ENCODE measurements at regions not wholly inside any gene's neighbourhood (a gene's known extent, or its start where the extent isn't known, plus 50 kb on each side); places are given as distances from the start of the nearest gene placed in this dataset.

- no peak for TF ChIP-seq NR2C2 (CRISPR knock-in tag; IDR thresholded peaks at IDR 0.05)
- no peak for TF ChIP-seq PREB (CRISPR knock-in tag; IDR thresholded peaks at IDR 0.05; ENCODE audit: borderline replicate concordance)
- no peak for TF ChIP-seq CTCF (IDR thresholded peaks at IDR 0.05)
- TF ChIP-seq TP53 (CRISPR knock-in tag; IDR thresholded peaks at IDR 0.05), result no peak
- no peak for TF ChIP-seq ZBTB21 (CRISPR knock-in tag; IDR thresholded peaks at IDR 0.05; ENCODE audit: borderline replicate concordance)
- no peak for TF ChIP-seq RELA (CRISPR knock-in tag; IDR thresholded peaks at IDR 0.05; ENCODE audit: borderline replicate concordance)
- TF ChIP-seq ZNF512 (CRISPR knock-in tag; IDR thresholded peaks at IDR 0.05; ENCODE audit: borderline replicate concordance), result no peak
- no peak for TF ChIP-seq ZSCAN18 (CRISPR knock-in tag; IDR thresholded peaks at IDR 0.05)
- TF ChIP-seq FOXJ3 (CRISPR knock-in tag; IDR thresholded peaks at IDR 0.05; ENCODE audit: borderline replicate concordance), result no peak
- POLR2A ChIA-PET, result no interaction called here
- H3K27ac Mint-ChIP-seq, result no peak overlapping the region
- H3K27me3 Mint-ChIP-seq (ENCODE audit: low read depth), result peaks cover 6% of the 10 kb centered on the region
- H3K9me3 Mint-ChIP-seq, result no peaks in the 10 kb centered on the region
- DNase-seq (ENCODE audit: low spot score), result no peak
- H3K36me3 Mint-ChIP-seq, result no peaks in the 10 kb centered on the region
- no peak overlapping the region for H3K4me3 Mint-ChIP-seq
- no peaks in the 10 kb centered on the region for H3K4me1 Mint-ChIP-seq
- no peak for ATAC-seq
- CTCF ChIA-PET, result no interaction called here
These were observed 489.7 kb upstream of the RGS18 start for GRCh38 chr1:191668525-191668924.

GRCh38 chr1:191669629-191670028 lies 488.6 kb upstream of the RGS18 start:
- Mint-ChIP-seq H3K4me1 (no peaks in the 10 kb centered on the region), H3K27me3 (ENCODE audit: low read depth) (peaks cover 6% of the 10 kb centered on the region), H3K4me3 (no peak overlapping the region), H3K9me3 (no peaks in the 10 kb centered on the region), H3K27ac (no peak overlapping the region), H3K36me3 (no peaks in the 10 kb centered on the region)
- ChIA-PET POLR2A (no interaction called here), CTCF (no interaction called here)
- ATAC-seq, result no peak
- DNase-seq (ENCODE audit: low spot score), result no peak
- TF ChIP-seq RORB (CRISPR knock-in tag; IDR thresholded peaks at IDR 0.05) (no peak), FOXP1 (CRISPR knock-in tag; IDR thresholded peaks at IDR 0.05; ENCODE audit: borderline replicate concordance) (no peak), ATF3 (CRISPR knock-in tag; conservative IDR thresholded peaks at IDR 0.05) (no peak), EMX1 (CRISPR knock-in tag; IDR thresholded peaks at IDR 0.05) (no peak), ZNF423 (CRISPR knock-in tag; IDR thresholded peaks at IDR 0.05) (no peak), JUN (CRISPR knock-in tag; IDR thresholded peaks at IDR 0.05) (no peak), GABPB1 (CRISPR knock-in tag; IDR thresholded peaks at IDR 0.05) (no peak), ATF6 (CRISPR knock-in tag; IDR thresholded peaks at IDR 0.05) (no peak), ZNF671 (CRISPR knock-in tag; IDR thresholded peaks at IDR 0.05) (no peak), ZNF121 (CRISPR knock-in tag; IDR thresholded peaks at IDR 0.05) (no peak), STAT6 (CRISPR knock-in tag; conservative IDR thresholded peaks at IDR 0.05; ENCODE audit: low read depth) (no peak), MXD4 (CRISPR knock-in tag; IDR thresholded peaks at IDR 0.05; ENCODE audit: borderline replicate concordance) (no peak), ZMAT4 (CRISPR knock-in tag; IDR thresholded peaks at IDR 0.05) (no peak), ETV6 (CRISPR knock-in tag; IDR thresholded peaks at IDR 0.05) (no peak), KAT7 (CRISPR knock-in tag; IDR thresholded peaks at IDR 0.05; ENCODE audit: borderline replicate concordance) (no peak), CBFB (CRISPR knock-in tag; IDR thresholded peaks at IDR 0.05; ENCODE audit: low read depth) (no peak)
